Activated naive CD8-positive, alpha-beta T cell (primary cell): ENCODE measurements at regions not wholly inside any gene's neighbourhood (a gene's known extent, or its start where the extent isn't known, plus 50 kb on each side); places are given as distances from the start of the nearest gene placed in this dataset.

ENCODE experiments used
- H3K27ac Mint-ChIP-seq: one replicate; pipeline ENCODE4 v1.8.0; 2021; ENCODE audit warnings: mixed read lengths
- H3K27me3 Mint-ChIP-seq: one replicate; pipeline ENCODE4 v1.8.0; 2021; ENCODE audit warnings: mixed read lengths
- H3K36me3 Mint-ChIP-seq: one replicate; pipeline ENCODE4 v1.8.0; 2021; ENCODE audit warnings: mixed read lengths
- H3K4me1 Mint-ChIP-seq: one replicate; pipeline ENCODE4 v1.8.0; 2021; ENCODE audit warnings: low read depth, mixed read lengths
- H3K4me3 Mint-ChIP-seq: one replicate; pipeline ENCODE4 v1.8.0; 2021; ENCODE audit warnings: mild to moderate bottlenecking, mixed read lengths
- H3K9me3 Mint-ChIP-seq: one replicate; pipeline ENCODE4 v1.8.0; 2021; ENCODE audit warnings: low read depth, mixed read lengths

- no peaks in the 10 kb centered on the region for H3K36me3 Mint-ChIP-seq
Observed at GRCh38 chr6:125529061-125529460, 220.4 kb upstream of the HEY2 start.

GRCh38 chr6:125533710-125534397 is 215.6 kb upstream of the HEY2 start:
- no peaks in the 10 kb centered on the region for H3K36me3 Mint-ChIP-seq
- H3K27ac Mint-ChIP-seq: no peak overlapping the region
- H3K4me3 Mint-ChIP-seq: no peak overlapping the region
- H3K9me3 Mint-ChIP-seq: no peaks in the 10 kb centered on the region
- H3K27me3 Mint-ChIP-seq: peaks cover 27% of the 10 kb centered on the region
- H3K4me1 Mint-ChIP-seq: peaks cover 2% of the 10 kb centered on the region

More at GRCh38 chr6:125529061-125529460, 220.4 kb upstream of the HEY2 start:
- H3K4me3 Mint-ChIP-seq: no peak overlapping the region
- peaks cover 2% of the 10 kb centered on the region for H3K4me1 Mint-ChIP-seq
- H3K27ac Mint-ChIP-seq: no peak overlapping the region
- H3K9me3 Mint-ChIP-seq: no peaks in the 10 kb centered on the region
- H3K27me3 Mint-ChIP-seq: peaks cover 18% of the 10 kb centered on the region

GRCh38 chr6:125534430-125535263 is 214.8 kb upstream of the HEY2 start:
- no peak overlapping the region for H3K27ac Mint-ChIP-seq

GRCh38 chr6:125537090-125537489 is 212.3 kb upstream of the HEY2 start:
- Mint-ChIP-seq H3K9me3 (no peaks in the 10 kb centered on the region), H3K27me3 (peaks cover 24% of the 10 kb centered on the region), H3K27ac (no peak overlapping the region), H3K4me1 (peaks cover 2% of the 10 kb centered on the region), H3K4me3 (no peak overlapping the region), H3K36me3 (no peaks in the 10 kb centered on the region)

More at GRCh38 chr6:125534430-125535263, 214.8 kb upstream of the HEY2 start:
- Mint-ChIP-seq H3K4me1 (peaks cover 2% of the 10 kb centered on the region), H3K9me3 (no peaks in the 10 kb centered on the region), H3K4me3 (no peak overlapping the region), H3K36me3 (no peaks in the 10 kb centered on the region), H3K27me3 (peaks cover 25% of the 10 kb centered on the region)

GRCh38 chr6:125539892-125540291 is 209.5 kb upstream of the HEY2 start:
- no peak overlapping the region for H3K27ac Mint-ChIP-seq
- H3K27me3 Mint-ChIP-seq: peaks cover 16% of the 10 kb centered on the region
- no peaks in the 10 kb centered on the region for H3K9me3 Mint-ChIP-seq
- no peaks in the 10 kb centered on the region for H3K4me1 Mint-ChIP-seq
- no peaks in the 10 kb centered on the region for H3K36me3 Mint-ChIP-seq
- no peak overlapping the region for H3K4me3 Mint-ChIP-seq

GRCh38 chr6:125544819-125545218 is 204.6 kb upstream of the HEY2 start:
- Mint-ChIP-seq H3K27me3 (peaks cover 5% of the 10 kb centered on the region), H3K4me1 (no peaks in the 10 kb centered on the region), H3K27ac (no peak overlapping the region), H3K4me3 (no peak overlapping the region), H3K9me3 (no peaks in the 10 kb centered on the region), H3K36me3 (no peaks in the 10 kb centered on the region)

GRCh38 chr6:125546841-125547251 is 202.6 kb upstream of the HEY2 start:
- Mint-ChIP-seq H3K4me3 (no peak overlapping the region), H3K4me1 (no peaks in the 10 kb centered on the region), H3K27ac (no peak overlapping the region), H3K27me3 (peaks cover 3% of the 10 kb centered on the region), H3K9me3 (no peaks in the 10 kb centered on the region), H3K36me3 (no peaks in the 10 kb centered on the region)

GRCh38 chr6:125547381-125547780 is 202.1 kb upstream of the HEY2 start:
- Mint-ChIP-seq H3K4me3 (no peak overlapping the region), H3K27ac (no peak overlapping the region), H3K4me1 (no peaks in the 10 kb centered on the region), H3K27me3 (peaks cover 3% of the 10 kb centered on the region), H3K9me3 (no peaks in the 10 kb centered on the region), H3K36me3 (no peaks in the 10 kb centered on the region)

- no peak overlapping the region for H3K27ac Mint-ChIP-seq
- H3K4me1 Mint-ChIP-seq: no peaks in the 10 kb centered on the region
- no peaks in the 10 kb centered on the region for H3K9me3 Mint-ChIP-seq
- H3K36me3 Mint-ChIP-seq: no peaks in the 10 kb centered on the region
- H3K4me3 Mint-ChIP-seq: no peak overlapping the region
- H3K27me3 Mint-ChIP-seq: peaks cover 3% of the 10 kb centered on the region
Observed at GRCh38 chr6:125549202-125549884, 200.1 kb upstream of the HEY2 start.

- no peaks in the 10 kb centered on the region for H3K9me3 Mint-ChIP-seq
- H3K27ac Mint-ChIP-seq: no peak overlapping the region
- no peaks in the 10 kb centered on the region for H3K36me3 Mint-ChIP-seq
- H3K4me3 Mint-ChIP-seq: no peak overlapping the region
- H3K27me3 Mint-ChIP-seq: peaks cover 7% of the 10 kb centered on the region
- no peaks in the 10 kb centered on the region for H3K4me1 Mint-ChIP-seq
Observed at GRCh38 chr6:125550892-125551291, 198.5 kb upstream of the HEY2 start.

- H3K27me3 Mint-ChIP-seq: peaks cover 4% of the 10 kb centered on the region
- no peak overlapping the region for H3K4me3 Mint-ChIP-seq
- no peak overlapping the region for H3K27ac Mint-ChIP-seq
- H3K9me3 Mint-ChIP-seq: no peaks in the 10 kb centered on the region
- no peaks in the 10 kb centered on the region for H3K36me3 Mint-ChIP-seq
- no peaks in the 10 kb centered on the region for H3K4me1 Mint-ChIP-seq
Observed at GRCh38 chr6:125552819-125553218, 196.6 kb upstream of the HEY2 start.

- H3K27me3 Mint-ChIP-seq: peaks cover 4% of the 10 kb centered on the region
- H3K9me3 Mint-ChIP-seq: no peaks in the 10 kb centered on the region
- no peaks in the 10 kb centered on the region for H3K36me3 Mint-ChIP-seq
- no peak overlapping the region for H3K4me3 Mint-ChIP-seq
- H3K4me1 Mint-ChIP-seq: no peaks in the 10 kb centered on the region
- no peak overlapping the region for H3K27ac Mint-ChIP-seq
Observed at GRCh38 chr6:125554456-125554855, 195.0 kb upstream of the HEY2 start.

GRCh38 chr6:125558241-125558843 is 191.1 kb upstream of the HEY2 start:
- Mint-ChIP-seq H3K4me3 (no peak overlapping the region), H3K27ac (no peak overlapping the region), H3K36me3 (no peaks in the 10 kb centered on the region), H3K4me1 (no peaks in the 10 kb centered on the region), H3K27me3 (peaks cover 7% of the 10 kb centered on the region), H3K9me3 (no peaks in the 10 kb centered on the region)

GRCh38 chr6:125558907-125559306 is 190.5 kb upstream of the HEY2 start:
- no peaks in the 10 kb centered on the region for H3K9me3 Mint-ChIP-seq
- no peak overlapping the region for H3K27ac Mint-ChIP-seq
- H3K4me3 Mint-ChIP-seq: no peak overlapping the region

GRCh38 chr6:125562156-125562555 is 187.3 kb upstream of the HEY2 start:
- Mint-ChIP-seq H3K4me3 (no peak overlapping the region), H3K27ac (no peak overlapping the region), H3K9me3 (no peaks in the 10 kb centered on the region), H3K36me3 (no peaks in the 10 kb centered on the region), H3K27me3 (peaks cover 16% of the 10 kb centered on the region), H3K4me1 (no peaks in the 10 kb centered on the region)

More at GRCh38 chr6:125558907-125559306, 190.5 kb upstream of the HEY2 start:
- H3K4me1 Mint-ChIP-seq: no peaks in the 10 kb centered on the region
- peaks cover 10% of the 10 kb centered on the region for H3K27me3 Mint-ChIP-seq
- no peaks in the 10 kb centered on the region for H3K36me3 Mint-ChIP-seq
